IMR-90 (cell line): ENCODE measurements at regions not wholly inside any gene's neighbourhood (a gene's known extent, or its start where the extent isn't known, plus 50 kb on each side); places are given as distances from the start of the nearest gene placed in this dataset.

ENCODE experiments used
- ATAC-seq: fragments of 200-7000 bp; cut with Tn5 transposase; 2 replicates; pipeline ENCODE4 v1.9.1; 2020; ENCODE audit warnings: low read depth, mild to moderate bottlenecking, moderate library complexity
- BruUV-seq: library from RNA; stranded (reverse); fragments of 400-500 nt; replicated peaks from 2 replicates; lab custom pipeline; 2021; lab: Mats Ljungman, UMichigan
- CTCF ChIA-PET: fragments of 300-600 bp; formaldehyde crosslinking; extraction: SDS; loops from one replicate; lab custom pipeline; 2021; ENCODE audit warnings: antibody characterized with exemption; lab: Yijun Ruan, JAX
- POLR2A ChIA-PET: fragments of 300-600 bp; sonication (Branson Sonifier 250); formaldehyde crosslinking; loops from one replicate; lab custom pipeline; 2022; ENCODE audit warnings: antibody characterized with exemption; ENCODE audit not compliant: unreplicated experiment; lab: Charles Lee
- DNase-seq: peaks from one replicate; pipeline ENCODE4 v3.0.0; 2013
- H2AFZ ChIP-seq: replicated peaks from 2 replicates; pipeline ENCODE3; 2013; ENCODE audit warnings: low read length, mild to moderate bottlenecking; ENCODE audit not compliant: poor library complexity
- H2AK5ac ChIP-seq: 2 replicates; pipeline ENCODE4 v1.6.1; 2013; ENCODE audit warnings: low read depth, low read length, inconsistent platforms
- H2AK9ac ChIP-seq: replicated peaks from 2 replicates; pipeline ENCODE3; 2013; ENCODE audit warnings: mild to moderate bottlenecking, low read depth, low read length, moderate library complexity; ENCODE audit not compliant: poor library complexity
- H2BK120ac ChIP-seq: 2 replicates; pipeline ENCODE4 v1.6.1; 2013; ENCODE audit warnings: low read depth, low read length, inconsistent platforms
- H2BK15ac ChIP-seq: 3 replicates; pipeline ENCODE4 v1.6.1; 2013; ENCODE audit warnings: low read depth, low read length, inconsistent platforms
- H2BK20ac ChIP-seq: 2 replicates; pipeline ENCODE4 v1.6.1; 2013; ENCODE audit warnings: low read depth, mild to moderate bottlenecking, inconsistent platforms, low read length, moderate library complexity
- H2BK5ac ChIP-seq: 2 replicates; pipeline ENCODE4 v1.6.1; 2013; ENCODE audit warnings: mild to moderate bottlenecking, low read depth, low read length, inconsistent platforms; ENCODE audit not compliant: poor library complexity, severe bottlenecking
- H3K14ac ChIP-seq: replicated peaks from 2 replicates; pipeline ENCODE4 v1.6.1; 2013; ENCODE audit warnings: low read depth, low read length, inconsistent platforms
- H3K18ac ChIP-seq: 2 replicates; pipeline ENCODE4 v1.6.1; 2013; ENCODE audit warnings: low read depth, low read length, control low read depth
- H3K23ac ChIP-seq: 2 replicates; pipeline ENCODE4 v1.6.1; 2013; ENCODE audit warnings: low read depth, low read length, inconsistent platforms
- H3K27ac ChIP-seq: 2 replicates; pipeline ENCODE4 v1.5.1; 2013; ENCODE audit warnings: mild to moderate bottlenecking, control low read depth, low read length; ENCODE audit not compliant: insufficient read depth
- H3K27me3 ChIP-seq: 2 replicates; pipeline ENCODE4 v1.6.1; 2013; ENCODE audit warnings: low read length; ENCODE audit not compliant: control insufficient read depth, insufficient read depth
- H3K36me3 ChIP-seq: 2 replicates; pipeline ENCODE4 v1.6.1; 2013; ENCODE audit warnings: low read length, mixed read lengths; ENCODE audit not compliant: control insufficient read depth, insufficient read depth
- H3K4ac ChIP-seq: 2 replicates; pipeline ENCODE4 v1.6.1; 2013; ENCODE audit warnings: low read depth, low read length, inconsistent platforms
- H3K4me1 ChIP-seq: 2 replicates; pipeline ENCODE4 v1.6.1; 2013; ENCODE audit warnings: low read length, mixed read lengths; ENCODE audit not compliant: control insufficient read depth, insufficient read depth
- H3K4me2 ChIP-seq: 2 replicates; pipeline ENCODE4 v1.6.1; 2013; ENCODE audit warnings: low read depth, mild to moderate bottlenecking, control low read depth, low read length, moderate library complexity
- H3K4me3 ChIP-seq: 2 replicates; pipeline ENCODE4 v1.5.1; 2013; ENCODE audit warnings: low read depth, mild to moderate bottlenecking, control low read depth, low read length, moderate library complexity; ENCODE audit not compliant: insufficient read depth
- H3K56ac ChIP-seq: 2 replicates; pipeline ENCODE4 v1.6.1; 2013; ENCODE audit warnings: low read length, inconsistent platforms; ENCODE audit not compliant: insufficient read depth; ENCODE audit errors: extremely low read depth
- H3K79me1 ChIP-seq, 2 experiments: 2 replicates each; pipeline ENCODE4 v1.6.1; 2013; ENCODE audit warnings: low read length in 2 of 2, inconsistent platforms in 1 of 2, low read depth in 1 of 2
- H3K9ac ChIP-seq: 2 replicates; pipeline ENCODE4 v1.6.1; 2013; ENCODE audit warnings: low read depth, low read length, control low read depth
- H3K9me1 ChIP-seq: 2 replicates; pipeline ENCODE4 v1.6.1; 2013; ENCODE audit warnings: low read length, inconsistent platforms; ENCODE audit not compliant: insufficient read depth
- H3K9me3 ChIP-seq: 2 replicates; pipeline ENCODE4 v1.6.1; 2013; ENCODE audit warnings: low read length; ENCODE audit not compliant: control insufficient read depth, insufficient read depth
- H4K20me1 ChIP-seq: 2 replicates; pipeline ENCODE4 v1.6.1; 2013; ENCODE audit warnings: low read length, inconsistent platforms; ENCODE audit not compliant: insufficient read depth
- H4K5ac ChIP-seq: 2 replicates; pipeline ENCODE4 v1.6.1; 2013; ENCODE audit warnings: mild to moderate bottlenecking, low read depth, low read length, control low read depth
- H4K8ac ChIP-seq, 2 experiments: 2 replicates each; pipeline ENCODE4 v1.6.1; 2013; ENCODE audit warnings: low read depth in 2 of 2, low read length in 2 of 2, control low read depth in 1 of 2, inconsistent platforms in 1 of 2
- H4K91ac ChIP-seq: 2 replicates; pipeline ENCODE4 v1.6.1; 2013; ENCODE audit warnings: low read depth, low read length, inconsistent platforms; ENCODE audit not compliant: insufficient read depth
- BHLHE40 ChIP-seq: fragments of 150-350 bp; IDR thresholded peaks from 2 replicates; pipeline ENCODE4 v1.6.1; 2016; ENCODE audit warnings: mild to moderate bottlenecking, low read depth, low read length
- CEBPB ChIP-seq: IDR thresholded peaks from 2 replicates; pipeline ENCODE4 v1.6.1; 2012; ENCODE audit warnings: low read depth, low read length, improper control_type of control experiment
- CHD1 ChIP-seq: IDR thresholded peaks from 2 replicates; pipeline ENCODE4 v1.6.1; 2012; ENCODE audit warnings: low read depth, low read length, improper control_type of control experiment
- CTCF ChIP-seq: conservative IDR thresholded peaks from 2 replicates; pipeline ENCODE4 v1.5.1; 2012; ENCODE audit warnings: mild to moderate bottlenecking, low read depth, low read length, improper control_type of control experiment
- ELK1 ChIP-seq: fragments of 150-350 bp; IDR thresholded peaks from 2 replicates; pipeline ENCODE4 v1.6.1; 2016; ENCODE audit warnings: low read depth, mild to moderate bottlenecking, low read length, moderate library complexity, borderline replicate concordance
- FOS ChIP-seq: fragments of 150-350 bp; IDR thresholded peaks from 2 replicates; pipeline ENCODE4 v1.6.1; 2016; ENCODE audit warnings: low read depth, low read length
- MAFK ChIP-seq: IDR thresholded peaks from 2 replicates; pipeline ENCODE4 v1.6.1; 2012; ENCODE audit warnings: low read depth, low read length, improper control_type of control experiment
- MAZ ChIP-seq: IDR thresholded peaks from 2 replicates; pipeline ENCODE4 v1.6.1; 2012; ENCODE audit warnings: low read depth, mild to moderate bottlenecking, low read length, improper control_type of control experiment, moderate library complexity, borderline replicate concordance
- MXI1 ChIP-seq: IDR thresholded peaks from 2 replicates; pipeline ENCODE4 v1.6.1; 2012; ENCODE audit warnings: low read depth, mild to moderate bottlenecking, low read length, moderate library complexity, borderline replicate concordance
- POLR2A ChIP-seq: IDR thresholded peaks from 2 replicates; pipeline ENCODE4 v1.6.1; 2012; ENCODE audit warnings: mild to moderate bottlenecking, low read depth, low read length
- RAD21 ChIP-seq: IDR thresholded peaks from 2 replicates; pipeline ENCODE4 v1.6.1; 2012; ENCODE audit warnings: low read length, improper control_type of control experiment
- RCOR1 ChIP-seq: IDR thresholded peaks from 2 replicates; pipeline ENCODE4 v1.6.1; 2012; ENCODE audit warnings: mild to moderate bottlenecking, low read length, improper control_type of control experiment; ENCODE audit not compliant: insufficient replicate concordance
- RFX5 ChIP-seq: IDR thresholded peaks from 2 replicates; pipeline ENCODE4 v1.8.0; 2012; ENCODE audit warnings: low read depth, mild to moderate bottlenecking, low read length, moderate library complexity
- SMC3 ChIP-seq: fragments of 150-350 bp; IDR thresholded peaks from 2 replicates; pipeline ENCODE4 v1.6.1; 2016; ENCODE audit warnings: low read depth, mild to moderate bottlenecking, antibody characterized with exemption, low read length, moderate library complexity
- WGBS, 2 experiments: methylation state at CpG; one replicate each; pipeline versions ENCODE4 v1.1.5 to v1.1.7; 2013; ENCODE audit warnings: missing lambda C conversion rate in 2 of 2; ENCODE audit not compliant: insufficient read length in 1 of 2; ENCODE audit errors: extremely low coverage in 2 of 2; 5-methylcytosine and 5-hydroxymethylcytosine counted together
- dilution Hi-C: fragments of 300-500 bp; cut with HindIII; formaldehyde crosslinking; loops from one replicate; pipeline ENCODE4 v1.14.3; 2018; ENCODE audit warnings: low sequenced_read_pairs; ENCODE audit not compliant: unreplicated experiment
- in situ Hi-C: fragments of 300-500 bp; cut with MboI; formaldehyde crosslinking; loops from 3 replicates; pipeline ENCODE4 v1.14.3; 2019; ENCODE audit warnings: low sequenced_read_pairs, inconsistent platforms, mixed read lengths
- intact Hi-C: fragments of 100-400 bp; cut with micrococcal nuclease; formaldehyde crosslinking; loops from 2 replicates; pipeline ENCODE4 v1.10.0; 2022
- TF ChIP-seq, protein P1 (sequence below): fragments of 150-350 bp; IDR thresholded peaks from 2 replicates; pipeline ENCODE4 v1.6.1; 2017; ENCODE audit warnings: mild to moderate bottlenecking, antibody characterized with exemption, low read length, low read depth

GRCh38 chr2:234788381-234788780, 163.4 kb upstream of the SH3BP4 start:
- Histone ChIP-seq H3K14ac (no peak overlapping the region), H2BK20ac (no peak overlapping the region), H3K9ac (no peak overlapping the region), H3K18ac (no peak overlapping the region), H3K4ac (no peak overlapping the region), H3K56ac (no peak overlapping the region), H4K91ac (no peak overlapping the region), H4K8ac (no peak overlapping the region), H2BK120ac (no peak overlapping the region), H4K5ac (no peak overlapping the region), H3K9me3 (peaks cover 6% of the 10 kb centered on the region), H3K9me1 (no peaks in the 10 kb centered on the region), H3K36me3 (no peaks in the 10 kb centered on the region), H2AK9ac (no peak overlapping the region), H2BK15ac (no peak overlapping the region), H2AFZ (no peak overlapping the region), H3K79me1 (no peaks in the 10 kb centered on the region), H2AK5ac (no peak overlapping the region), H3K23ac (no peak overlapping the region), H3K4me2 (no peak overlapping the region), H4K20me1 (no peaks in the 10 kb centered on the region), H3K4me3 (no peak overlapping the region), H3K4me1 (no peaks in the 10 kb centered on the region), H3K27ac (no peak overlapping the region), H3K27me3 (0 out of 2 replicates have a peak, but pooled peaks cover 2% of the 10 kb centered on the region), H2BK5ac (no peak overlapping the region)
- in situ Hi-C loops (no loop called here), dilution Hi-C loops (no loop called here), intact Hi-C loops (no loop called here)
- no CpG with 5 or more reads among the region's 5 CpGs for WGBS, 2 experiments
- no TSS peak for BruUV-seq
- ChIA-PET CTCF (interaction anchor here (1.0 kb wide), 1 partner anchor 14 kb away, joined by 5 read pairs; no protein-coding TSS in a partner anchor), POLR2A (no interaction called here)
- ATAC-seq (no peak), DNase-seq (no peak)
- no peak for TF ChIP-seq POLR2A
- no peak for TF ChIP-seq FOS
- no peak for TF ChIP-seq MXI1
- TF ChIP-seq RAD21 = no peak
- TF ChIP-seq CEBPB = no peak
- no peak for TF ChIP-seq MAFK
- TF ChIP-seq MAZ = no peak
- TF ChIP-seq ELK1 = no peak
- TF ChIP-seq SMC3 = no peak
- TF ChIP-seq BHLHE40 = no peak
- TF ChIP-seq RCOR1 = no peak
- TF ChIP-seq RFX5 = no peak
- TF ChIP-seq CTCF = no peak
- TF ChIP-seq CHD1 = no peak
- TF ChIP-seq, protein P1, sequence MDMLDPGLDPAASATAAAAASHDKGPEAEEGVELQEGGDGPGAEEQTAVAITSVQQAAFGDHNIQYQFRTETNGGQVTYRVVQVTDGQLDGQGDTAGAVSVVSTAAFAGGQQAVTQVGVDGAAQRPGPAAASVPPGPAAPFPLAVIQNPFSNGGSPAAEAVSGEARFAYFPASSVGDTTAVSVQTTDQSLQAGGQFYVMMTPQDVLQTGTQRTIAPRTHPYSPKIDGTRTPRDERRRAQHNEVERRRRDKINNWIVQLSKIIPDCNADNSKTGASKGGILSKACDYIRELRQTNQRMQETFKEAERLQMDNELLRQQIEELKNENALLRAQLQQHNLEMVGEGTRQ = no peak
